ENCODE measurements at regions not wholly inside any gene's neighbourhood (a gene's known extent, or its start where the extent isn't known, plus 50 kb on each side); places are given as distances from the start of the nearest gene placed in this dataset.

DNA sequence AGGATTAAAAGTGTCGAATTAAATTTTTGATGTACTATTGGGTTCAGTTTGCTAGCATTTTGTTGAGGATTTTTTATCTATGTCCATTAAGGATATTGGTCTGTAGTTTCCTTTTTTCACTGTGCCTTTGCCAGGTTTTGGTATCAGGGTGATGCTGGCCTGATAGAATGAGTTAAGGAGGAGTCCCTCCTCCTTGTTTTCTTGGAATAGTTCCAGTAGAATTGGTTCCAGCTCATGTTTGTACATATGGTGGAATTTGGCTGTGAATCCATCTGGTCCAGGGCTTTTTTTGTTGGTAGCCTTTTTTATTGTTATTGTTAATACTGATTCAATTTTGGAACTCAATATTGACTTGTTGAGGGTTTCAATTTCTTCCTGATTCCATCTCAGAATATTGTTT is 141.8 kb downstream of the SIM1 start:
- Mint-ChIP-seq H3K27me3 (ENCODE audit: unreplicated experiment) (no peaks in the 10 kb centered on the region), H3K9me3 (ENCODE audit: unreplicated experiment) (peaks cover 24% of the 10 kb centered on the region), H3K4me1 (ENCODE audit: unreplicated experiment) (peaks cover 18% of the 10 kb centered on the region), H3K4me3 (ENCODE audit: unreplicated experiment) (no peak overlapping the region), H3K27ac (ENCODE audit: unreplicated experiment) (no peak overlapping the region), H3K36me3 (ENCODE audit: unreplicated experiment) (peaks cover 2% of the 10 kb centered on the region)
- no peak for DNase-seq (ENCODE audit: extremely low spot score, unreplicated experiment)
- TF ChIP-seq, protein P1, sequence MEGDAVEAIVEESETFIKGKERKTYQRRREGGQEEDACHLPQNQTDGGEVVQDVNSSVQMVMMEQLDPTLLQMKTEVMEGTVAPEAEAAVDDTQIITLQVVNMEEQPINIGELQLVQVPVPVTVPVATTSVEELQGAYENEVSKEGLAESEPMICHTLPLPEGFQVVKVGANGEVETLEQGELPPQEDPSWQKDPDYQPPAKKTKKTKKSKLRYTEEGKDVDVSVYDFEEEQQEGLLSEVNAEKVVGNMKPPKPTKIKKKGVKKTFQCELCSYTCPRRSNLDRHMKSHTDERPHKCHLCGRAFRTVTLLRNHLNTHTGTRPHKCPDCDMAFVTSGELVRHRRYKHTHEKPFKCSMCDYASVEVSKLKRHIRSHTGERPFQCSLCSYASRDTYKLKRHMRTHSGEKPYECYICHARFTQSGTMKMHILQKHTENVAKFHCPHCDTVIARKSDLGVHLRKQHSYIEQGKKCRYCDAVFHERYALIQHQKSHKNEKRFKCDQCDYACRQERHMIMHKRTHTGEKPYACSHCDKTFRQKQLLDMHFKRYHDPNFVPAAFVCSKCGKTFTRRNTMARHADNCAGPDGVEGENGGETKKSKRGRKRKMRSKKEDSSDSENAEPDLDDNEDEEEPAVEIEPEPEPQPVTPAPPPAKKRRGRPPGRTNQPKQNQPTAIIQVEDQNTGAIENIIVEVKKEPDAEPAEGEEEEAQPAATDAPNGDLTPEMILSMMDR (IDR thresholded peaks at IDR 0.05), result no peak

DNA sequence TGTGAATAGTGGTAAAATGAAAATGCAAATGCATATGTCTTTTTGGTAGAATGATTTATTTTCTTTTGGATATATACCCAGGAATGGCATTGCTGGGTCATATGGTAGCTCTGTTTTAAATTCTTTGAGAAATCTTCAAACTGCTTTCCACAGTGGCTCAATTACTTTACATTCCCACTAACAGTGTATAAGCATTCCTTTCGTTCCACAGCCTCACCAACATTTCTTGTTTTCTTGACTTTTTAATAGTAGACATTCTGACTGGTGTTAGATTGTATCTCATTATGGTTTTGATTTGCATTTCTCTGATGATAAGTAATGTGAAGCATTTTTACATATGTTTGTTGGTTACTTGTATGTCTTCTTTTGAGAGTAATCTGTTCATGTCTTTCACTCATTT is 144.0 kb downstream of the SIM1 start:
- TF ChIP-seq, protein P1 (IDR thresholded peaks at IDR 0.05), result no peak
- H3K27me3 Mint-ChIP-seq (ENCODE audit: unreplicated experiment), result no peaks in the 10 kb centered on the region
- no peak overlapping the region for H3K27ac Mint-ChIP-seq (ENCODE audit: unreplicated experiment)
- peaks cover 30% of the 10 kb centered on the region for H3K9me3 Mint-ChIP-seq (ENCODE audit: unreplicated experiment)
- peaks cover 2% of the 10 kb centered on the region for H3K36me3 Mint-ChIP-seq (ENCODE audit: unreplicated experiment)
- H3K4me3 Mint-ChIP-seq (ENCODE audit: unreplicated experiment), result no peak overlapping the region
- DNase-seq (ENCODE audit: extremely low spot score, unreplicated experiment), result no peak
- H3K4me1 Mint-ChIP-seq (ENCODE audit: unreplicated experiment), result peaks cover 27% of the 10 kb centered on the region

DNA sequence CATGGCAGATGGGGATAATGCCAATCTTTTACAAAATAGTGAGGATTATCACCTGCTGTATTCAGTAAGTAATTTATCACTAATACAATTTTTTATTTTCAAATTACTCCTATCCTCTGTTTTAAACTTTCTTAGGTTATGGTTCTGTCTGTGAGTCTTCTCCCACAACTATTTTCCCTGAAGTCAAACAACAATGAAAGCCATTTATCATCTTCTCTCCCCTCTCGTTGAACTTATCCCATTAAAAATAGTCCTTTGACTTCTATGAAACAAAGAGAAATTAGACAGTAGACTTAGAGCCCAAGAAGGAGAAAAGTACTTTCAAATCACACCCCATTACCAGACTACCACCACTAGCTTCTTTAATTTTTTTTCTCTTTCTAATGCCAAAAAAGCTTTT is 147.7 kb downstream of the SIM1 start:
- no peaks in the 10 kb centered on the region for H3K27me3 Mint-ChIP-seq (ENCODE audit: unreplicated experiment)
- H3K4me1 Mint-ChIP-seq (ENCODE audit: unreplicated experiment), result peaks cover 24% of the 10 kb centered on the region
- TF ChIP-seq, protein P1 (IDR thresholded peaks at IDR 0.05), result no peak
- peaks cover 20% of the 10 kb centered on the region for H3K9me3 Mint-ChIP-seq (ENCODE audit: unreplicated experiment)
- DNase-seq (ENCODE audit: extremely low spot score, unreplicated experiment), result no peak
- peak overlapping the region; percentile 63 for H3K27ac Mint-ChIP-seq (ENCODE audit: unreplicated experiment)
- H3K4me3 Mint-ChIP-seq (ENCODE audit: unreplicated experiment), result no peak overlapping the region
- H3K36me3 Mint-ChIP-seq (ENCODE audit: unreplicated experiment), result no peaks in the 10 kb centered on the region

DNA sequence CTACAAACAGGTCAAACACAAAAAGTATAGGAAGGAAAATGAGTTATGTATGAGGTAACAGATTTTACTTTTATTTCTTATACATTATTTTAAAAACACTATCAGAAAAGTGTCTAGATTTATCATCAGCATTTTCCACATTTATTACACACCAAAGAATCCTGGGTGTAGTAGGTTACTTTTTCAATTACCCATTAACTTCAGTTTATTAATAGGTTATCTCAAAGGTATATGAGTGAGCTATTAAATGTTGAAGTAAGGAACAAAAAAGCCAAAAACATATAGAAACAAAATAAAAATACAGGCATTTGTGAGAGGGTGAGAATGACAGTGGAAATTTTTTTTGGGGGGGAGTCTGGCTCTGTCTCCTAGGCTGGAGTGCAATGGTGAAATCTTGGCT is 150.5 kb downstream of the SIM1 start:
- no peak for DNase-seq (ENCODE audit: extremely low spot score, unreplicated experiment)
- no peak overlapping the region for H3K4me3 Mint-ChIP-seq (ENCODE audit: unreplicated experiment)
- no peak overlapping the region for H3K27ac Mint-ChIP-seq (ENCODE audit: unreplicated experiment)
- no peaks in the 10 kb centered on the region for H3K27me3 Mint-ChIP-seq (ENCODE audit: unreplicated experiment)
- TF ChIP-seq, protein P1 (IDR thresholded peaks at IDR 0.05), result no peak
- H3K36me3 Mint-ChIP-seq (ENCODE audit: unreplicated experiment), result no peaks in the 10 kb centered on the region
- H3K4me1 Mint-ChIP-seq (ENCODE audit: unreplicated experiment), result peaks cover 31% of the 10 kb centered on the region
- peaks cover 7% of the 10 kb centered on the region for H3K9me3 Mint-ChIP-seq (ENCODE audit: unreplicated experiment)

DNA sequence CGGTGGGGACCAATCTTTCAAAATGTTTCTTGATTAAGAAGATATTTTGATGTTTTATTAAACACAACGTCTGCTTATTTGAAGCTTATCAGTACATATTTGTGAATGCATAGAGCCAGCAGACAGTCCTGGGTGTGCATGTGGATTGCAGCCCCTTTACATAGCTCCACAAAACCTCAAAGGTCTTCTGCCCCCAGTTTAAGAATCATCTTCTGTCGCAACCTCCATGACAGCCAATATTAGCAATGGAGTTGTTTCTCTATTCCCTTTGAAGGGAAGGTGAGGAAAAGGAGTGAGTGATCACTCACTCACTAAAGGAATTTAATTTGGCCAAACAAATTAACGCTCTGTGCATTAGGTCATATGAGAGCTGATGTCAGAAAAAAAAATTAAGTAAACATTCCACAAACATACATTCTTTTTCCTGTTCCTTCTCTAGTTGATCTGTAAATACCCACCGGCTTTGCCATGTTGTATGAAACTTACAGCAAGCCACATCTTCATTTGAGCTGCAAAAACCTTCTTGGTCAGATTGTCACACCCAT is 152.9 kb downstream of the SIM1 start:
- no peak for DNase-seq (ENCODE audit: extremely low spot score, unreplicated experiment)
- no peaks in the 10 kb centered on the region for H3K9me3 Mint-ChIP-seq (ENCODE audit: unreplicated experiment)

More for the DNA sequence above, 152.9 kb downstream of the SIM1 start:
- Mint-ChIP-seq H3K4me1 (ENCODE audit: unreplicated experiment) (peaks cover 25% of the 10 kb centered on the region), H3K36me3 (ENCODE audit: unreplicated experiment) (no peaks in the 10 kb centered on the region), H3K27me3 (ENCODE audit: unreplicated experiment) (no peaks in the 10 kb centered on the region), H3K4me3 (ENCODE audit: unreplicated experiment) (no peak overlapping the region), H3K27ac (ENCODE audit: unreplicated experiment) (no peak overlapping the region)
- TF ChIP-seq, protein P1 (IDR thresholded peaks at IDR 0.05), result no peak

All from osteocyte (in vitro differentiated cells).